ENCODE measurements at regions not wholly inside any gene's neighbourhood (a gene's known extent, or its start where the extent isn't known, plus 50 kb on each side); places are given as distances from the start of the nearest gene placed in this dataset.

DNA sequence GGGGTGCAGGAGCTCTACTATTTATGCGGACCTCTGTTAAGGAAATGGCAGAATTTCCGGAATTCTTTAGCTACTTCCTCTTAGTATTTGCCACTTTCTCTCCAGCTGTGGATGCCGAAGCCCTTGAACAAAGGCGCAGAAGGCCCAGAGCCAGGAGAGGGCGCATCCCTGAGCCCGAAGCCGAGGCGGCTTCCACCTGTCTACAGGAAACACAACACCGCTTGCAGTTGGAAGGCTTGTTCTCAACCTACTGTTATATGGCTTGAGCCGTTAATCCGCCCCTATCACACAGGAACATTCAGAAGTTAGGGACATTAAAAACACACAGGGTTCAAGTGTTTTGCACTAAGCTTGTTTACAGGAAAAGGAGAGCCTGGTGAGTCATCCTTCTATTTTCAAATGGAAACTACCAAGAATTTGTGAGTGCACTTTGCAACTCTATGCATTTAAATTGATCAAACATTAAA is 417.1 kb downstream of the BCKDHB start:
- TF ChIP-seq CTCF (conservative IDR thresholded peaks at IDR 0.05; ENCODE audit: low read length): no peak
- TF ChIP-seq EZH2phosphoT487 (IDR thresholded peaks at IDR 0.05; ENCODE audit: borderline replicate concordance, low read depth, low read length): no peak
